ENCODE measurements at regions not wholly inside any gene's neighbourhood (a gene's known extent, or its start where the extent isn't known, plus 50 kb on each side); places are given as distances from the start of the nearest gene placed in this dataset.

GRCh38 chr6:164206807-164207423 lies 792.4 kb downstream of the QKI start:
- no peak overlapping the region for H2AFZ ChIP-seq (ENCODE audit: low read length)
- TF ChIP-seq CTCF (conservative IDR thresholded peaks at IDR 0.05), result no peak
- no peaks in the 10 kb centered on the region for H3K79me2 ChIP-seq (ENCODE audit: insufficient read depth, low read length)
- H2BK20ac ChIP-seq (ENCODE audit: low read depth, low read length, poor library complexity, severe bottlenecking), result no peak overlapping the region
- no peak overlapping the region for H2BK15ac ChIP-seq (ENCODE audit: low read depth, low read length)
- no peak overlapping the region for H3K56ac ChIP-seq (ENCODE audit: insufficient read length, low read depth, low read length)
- Mint-ChIP-seq H3K9me3 (peaks cover 24 to 25% of the 10 kb centered on the region in 2 experiments), H3K27me3 (ENCODE audit: low read depth) (no peaks in the 10 kb centered on the region), H3K4me1 (no peaks in the 10 kb centered on the region), H3K36me3 (ENCODE audit: insufficient read depth in 1 of 3, low read depth in 3 of 3) (peaks cover 9 to 26% (median 21%) of the 10 kb centered on the region in 3 experiments), H3K4me3 (no peak overlapping the region), H3K27ac (no peak overlapping the region)
- no peak overlapping the region for H3K9ac ChIP-seq (ENCODE audit: extremely low read depth, insufficient read length, low read length)
- H3K27ac ChIP-seq (ENCODE audit: insufficient read length, low read depth, low read length), result no peak overlapping the region
- H3K4ac ChIP-seq (ENCODE audit: low read depth, low read length), result no peak overlapping the region
- H3K23me2 ChIP-seq (ENCODE audit: insufficient read length, low read depth, low read length, poor library complexity, severe bottlenecking), result no peaks in the 10 kb centered on the region
- no peak overlapping the region for H3K18ac ChIP-seq (ENCODE audit: insufficient read length, low read depth, low read length)
- H2BK12ac ChIP-seq (ENCODE audit: insufficient read length, low read depth, low read length), result no peak overlapping the region
- H3K4me2 ChIP-seq (ENCODE audit: insufficient read depth, insufficient read length, low read length), result no peak overlapping the region
- no peaks in the 10 kb centered on the region for H3K9me3 ChIP-seq (ENCODE audit: control insufficient read depth, low read depth, low read length)
- no peak overlapping the region for H3T11ph ChIP-seq (ENCODE audit: low read length)
- no peaks in the 10 kb centered on the region for H3K79me1 ChIP-seq (ENCODE audit: insufficient read depth, low read depth, low read length, poor library complexity, severe bottlenecking)
- H2BK5ac ChIP-seq (ENCODE audit: insufficient read length, low read length), result no peak overlapping the region
- no peaks in the 10 kb centered on the region for H4K20me1 ChIP-seq (ENCODE audit: control insufficient read depth, insufficient read depth, insufficient read length)
- H3K23ac ChIP-seq (ENCODE audit: insufficient read length, low read depth, low read length), result no peak overlapping the region
- H3K27me3 ChIP-seq (ENCODE audit: insufficient read depth, low read length), result no peaks in the 10 kb centered on the region
- no peak overlapping the region for H4K91ac ChIP-seq (ENCODE audit: insufficient read length, low read depth, low read length)
- H4K5ac ChIP-seq (ENCODE audit: insufficient read length, low read depth, low read length), result no peak overlapping the region
- H3K14ac ChIP-seq (ENCODE audit: insufficient read depth, low read length), result no peak overlapping the region
- H2AK5ac ChIP-seq (ENCODE audit: insufficient read length, low read length), result no peak overlapping the region
- H3K4me1 ChIP-seq (ENCODE audit: insufficient read depth, low read length), result no peaks in the 10 kb centered on the region
- no peak overlapping the region for H2BK120ac ChIP-seq (ENCODE audit: low read depth, low read length, poor library complexity, severe bottlenecking)
- no peak for DNase-seq
- H4K8ac ChIP-seq (replicated peaks; ENCODE audit: insufficient read length, low read depth, low read length), result no peak overlapping the region
- WGBS (ENCODE audit: extremely low coverage, insufficient read length, low lambda C conversion rate), result no CpG with 5 or more reads among the region's 2 CpGs

All from H9 (cell line).